DND-41 (cell line): ENCODE measurements at regions not wholly inside any gene's neighbourhood (a gene's known extent, or its start where the extent isn't known, plus 50 kb on each side); places are given as distances from the start of the nearest gene placed in this dataset.

Experiments used
- ATAC-seq: fragments of 200-7000 bp; cut with Tn5 transposase; 3 replicates; pipeline ENCODE4 v1.9.1; 2021; ENCODE audit warnings: low read depth; ENCODE audit not compliant: insufficient read depth
- DNase-seq: peaks from one replicate; pipeline ENCODE4 v3.0.0-alpha.2; 2020
- H2AFZ ChIP-seq: 2 replicates; pipeline ENCODE4 v1.6.0; 2012; ENCODE audit warnings: low read depth, low read length
- H3K27ac ChIP-seq: 2 replicates; pipeline ENCODE4 v1.5.1; 2012; ENCODE audit warnings: low read length, inconsistent platforms
- H3K27me3 ChIP-seq: fragments of 200-600 bp; sonication (generic); 2 replicates; pipeline ENCODE4 v1.6.0; 2012; ENCODE audit warnings: low read length, mild to moderate bottlenecking, inconsistent platforms; ENCODE audit not compliant: insufficient read depth, poor library complexity
- H3K36me3 ChIP-seq: 2 replicates; pipeline ENCODE4 v1.5.1; 2012; ENCODE audit warnings: low read length, inconsistent platforms; ENCODE audit not compliant: insufficient read depth
- H3K4me1 ChIP-seq: 2 replicates; pipeline ENCODE4 v1.5.1; 2012; ENCODE audit warnings: mild to moderate bottlenecking, low read length; ENCODE audit not compliant: insufficient read depth
- H3K4me2 ChIP-seq: 2 replicates; pipeline ENCODE4 v1.6.0; 2012; ENCODE audit warnings: mild to moderate bottlenecking, moderate library complexity, low read length, inconsistent platforms; ENCODE audit not compliant: insufficient read depth
- H3K4me3 ChIP-seq, 2 experiments: fragments of 200-600 bp in 1 of 2; shearing (Covaris generic) in 1 of 2; 2 replicates each; pipeline ENCODE4 v1.5.1; 2012 to 2016; ENCODE audit warnings: inconsistent platforms in 2 of 2, low read length in 2 of 2, mild to moderate bottlenecking in 2 of 2, low read depth in 1 of 2, moderate library complexity in 1 of 2
- H3K79me2 ChIP-seq: 2 replicates; pipeline ENCODE4 v1.6.0; 2012; ENCODE audit warnings: low read length, inconsistent platforms; ENCODE audit not compliant: insufficient read depth
- H3K9ac ChIP-seq: 2 replicates; pipeline ENCODE4 v1.6.0; 2012; ENCODE audit warnings: low read depth, mild to moderate bottlenecking, inconsistent platforms, low read length, moderate library complexity
- H3K9me3 ChIP-seq: 2 replicates; pipeline ENCODE4 v1.5.1; 2012; ENCODE audit warnings: low read length, moderate library complexity, mild to moderate bottlenecking, inconsistent platforms; ENCODE audit not compliant: insufficient read depth, severe bottlenecking
- H4K20me1 ChIP-seq: 2 replicates; pipeline ENCODE4 v1.6.0; 2012; ENCODE audit warnings: low read length; ENCODE audit not compliant: insufficient read depth
- EZH2 ChIP-seq: IDR thresholded peaks from 3 replicates; pipeline ENCODE4 v1.6.1; 2012; ENCODE audit warnings: borderline replicate concordance, low read depth, mild to moderate bottlenecking, moderate library complexity, low read length, inconsistent platforms; ENCODE audit not compliant: severe bottlenecking
- TF ChIP-seq, protein P1 (sequence below): IDR thresholded peaks from 2 replicates; pipeline ENCODE4 v1.5.1; 2012; ENCODE audit warnings: borderline replicate concordance, low read length, moderate library complexity, mild to moderate bottlenecking; ENCODE audit not compliant: poor library complexity, severe bottlenecking; ENCODE audit errors: extremely low read depth

DNA sequence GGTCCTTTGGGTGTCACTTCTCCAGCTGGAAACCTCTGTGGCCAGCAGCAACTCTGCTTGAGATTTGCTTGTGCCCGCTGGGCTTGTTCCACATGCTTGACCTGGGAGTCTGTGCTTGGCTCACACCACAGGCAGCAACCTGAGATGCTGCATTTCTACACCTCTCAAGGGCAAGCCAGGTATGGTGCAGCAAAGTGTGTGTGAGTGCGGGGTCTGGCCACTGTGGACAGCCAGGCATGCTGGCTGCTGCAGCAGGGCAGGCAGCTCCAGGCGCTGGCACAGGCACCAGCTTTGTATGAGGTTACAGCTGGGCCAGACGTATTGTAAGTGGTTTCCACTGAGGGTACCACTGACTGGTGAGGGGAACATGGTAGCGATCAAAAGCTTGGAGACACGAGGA lies 242.0 kb downstream of the PTGER3 start:
- ATAC-seq, result no peak
- no peak overlapping the region for H3K4me3 ChIP-seq

DNA sequence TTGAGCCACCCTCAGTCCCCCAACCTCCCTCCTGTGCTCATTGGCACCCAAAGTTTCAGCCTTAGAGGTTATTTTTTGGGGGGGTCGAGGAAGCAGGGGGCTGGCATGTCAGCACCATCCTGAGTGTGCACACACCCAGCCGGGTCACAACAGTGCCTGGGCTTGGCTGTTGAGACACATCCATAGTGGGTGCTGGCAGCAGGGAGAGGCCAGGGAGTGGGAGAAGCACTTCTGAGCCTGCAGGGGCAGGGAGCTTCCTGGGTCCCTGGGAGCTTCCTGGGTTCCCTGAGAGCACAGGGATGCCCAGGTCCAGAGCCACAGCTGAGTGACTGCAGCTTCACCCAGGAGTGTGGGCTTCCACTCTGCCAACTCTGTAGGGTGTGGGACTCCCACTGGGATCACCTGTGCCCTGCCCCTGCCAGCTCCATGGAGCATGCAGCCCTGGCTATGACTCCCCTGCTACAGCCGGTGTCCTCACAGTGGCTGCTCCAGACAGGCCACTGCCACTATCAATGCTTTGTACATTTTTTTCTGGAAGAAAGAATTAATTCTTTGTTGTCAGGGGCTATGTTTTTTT lies 240.4 kb downstream of the PTGER3 start:
- no peak overlapping the region for H3K4me2 ChIP-seq
- no peaks in the 10 kb centered on the region for H4K20me1 ChIP-seq
- ATAC-seq (no peak), DNase-seq (no peak)
- no peaks in the 10 kb centered on the region for H3K27me3 ChIP-seq
- H2AFZ ChIP-seq, result no peak overlapping the region
- H3K4me1 ChIP-seq, result no peaks in the 10 kb centered on the region
- H3K79me2 ChIP-seq, result no peaks in the 10 kb centered on the region
- no peak overlapping the region for H3K4me3 ChIP-seq
- no peak overlapping the region for H3K9ac ChIP-seq
- H3K27ac ChIP-seq, result no peak overlapping the region
- H3K9me3 ChIP-seq, result no peaks in the 10 kb centered on the region
- H3K36me3 ChIP-seq, result no peaks in the 10 kb centered on the region
- TF ChIP-seq EZH2, result no peak
- TF ChIP-seq, protein P1, sequence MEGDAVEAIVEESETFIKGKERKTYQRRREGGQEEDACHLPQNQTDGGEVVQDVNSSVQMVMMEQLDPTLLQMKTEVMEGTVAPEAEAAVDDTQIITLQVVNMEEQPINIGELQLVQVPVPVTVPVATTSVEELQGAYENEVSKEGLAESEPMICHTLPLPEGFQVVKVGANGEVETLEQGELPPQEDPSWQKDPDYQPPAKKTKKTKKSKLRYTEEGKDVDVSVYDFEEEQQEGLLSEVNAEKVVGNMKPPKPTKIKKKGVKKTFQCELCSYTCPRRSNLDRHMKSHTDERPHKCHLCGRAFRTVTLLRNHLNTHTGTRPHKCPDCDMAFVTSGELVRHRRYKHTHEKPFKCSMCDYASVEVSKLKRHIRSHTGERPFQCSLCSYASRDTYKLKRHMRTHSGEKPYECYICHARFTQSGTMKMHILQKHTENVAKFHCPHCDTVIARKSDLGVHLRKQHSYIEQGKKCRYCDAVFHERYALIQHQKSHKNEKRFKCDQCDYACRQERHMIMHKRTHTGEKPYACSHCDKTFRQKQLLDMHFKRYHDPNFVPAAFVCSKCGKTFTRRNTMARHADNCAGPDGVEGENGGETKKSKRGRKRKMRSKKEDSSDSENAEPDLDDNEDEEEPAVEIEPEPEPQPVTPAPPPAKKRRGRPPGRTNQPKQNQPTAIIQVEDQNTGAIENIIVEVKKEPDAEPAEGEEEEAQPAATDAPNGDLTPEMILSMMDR, result no peak

More for the DNA sequence above, 242.0 kb downstream of the PTGER3 start:
- H3K27me3 ChIP-seq, result no peaks in the 10 kb centered on the region
- no peak for DNase-seq
- H3K27ac ChIP-seq, result no peak overlapping the region
- H3K4me1 ChIP-seq, result no peaks in the 10 kb centered on the region
- H3K4me2 ChIP-seq, result no peak overlapping the region
- H3K36me3 ChIP-seq, result no peaks in the 10 kb centered on the region
- no peak overlapping the region for H3K9ac ChIP-seq
- no peaks in the 10 kb centered on the region for H4K20me1 ChIP-seq
- no peak for TF ChIP-seq EZH2
- TF ChIP-seq, protein P1, result no peak
- H3K79me2 ChIP-seq, result no peaks in the 10 kb centered on the region
- no peaks in the 10 kb centered on the region for H3K9me3 ChIP-seq
- H2AFZ ChIP-seq, result no peak overlapping the region

DNA sequence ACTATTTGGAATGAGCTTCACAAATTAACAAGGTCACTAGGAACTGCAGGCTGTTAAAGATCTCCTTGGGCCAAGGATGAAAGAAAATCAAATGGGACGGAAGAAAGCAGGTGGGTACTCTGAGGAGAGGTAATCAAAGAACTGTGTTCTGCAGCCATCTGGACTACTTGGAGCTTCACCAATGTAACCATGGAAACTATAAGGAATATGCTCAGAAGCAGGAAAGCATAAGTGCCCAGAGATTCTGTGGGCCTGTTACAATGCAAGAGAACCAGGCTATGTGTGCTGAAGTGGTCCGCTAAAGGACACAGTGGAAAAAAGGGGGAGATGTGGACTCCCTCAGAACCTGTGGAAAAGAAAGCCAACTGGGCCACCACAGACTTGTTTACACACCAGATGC lies 238.5 kb downstream of the PTGER3 start:
- ATAC-seq, result no peak
- Histone ChIP-seq H3K4me1 (no peaks in the 10 kb centered on the region), H3K36me3 (no peaks in the 10 kb centered on the region), H3K27me3 (no peaks in the 10 kb centered on the region), H3K9ac (no peak overlapping the region), H3K9me3 (no peaks in the 10 kb centered on the region), H3K4me2 (no peak overlapping the region), H3K4me3 (no peak overlapping the region), H4K20me1 (no peaks in the 10 kb centered on the region), H3K79me2 (no peaks in the 10 kb centered on the region), H3K27ac (no peak overlapping the region), H2AFZ (no peak overlapping the region)
- TF ChIP-seq, protein P1, result no peak
- TF ChIP-seq EZH2, result no peak
- no peak for DNase-seq

DNA sequence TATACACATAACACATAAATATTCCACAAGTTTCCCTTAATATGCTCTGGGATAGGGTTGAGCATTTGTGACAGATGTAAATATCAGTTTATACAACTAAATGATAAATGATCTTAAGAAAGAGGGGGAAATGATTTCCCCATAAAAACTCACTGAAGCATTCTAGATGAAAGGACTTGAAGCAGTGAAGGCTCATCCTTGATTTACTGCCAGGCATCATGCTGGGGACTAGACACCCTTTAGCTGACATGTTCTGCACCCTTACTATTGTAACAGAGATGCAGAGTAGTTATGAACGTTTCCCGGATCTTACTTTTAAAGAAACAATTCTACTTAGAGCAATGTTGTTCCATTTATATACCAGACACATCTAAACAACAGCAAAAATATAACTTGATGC lies 235.8 kb downstream of the PTGER3 start:
- Histone ChIP-seq H3K27ac (no peak overlapping the region), H3K27me3 (no peaks in the 10 kb centered on the region), H3K4me1 (no peaks in the 10 kb centered on the region), H3K9me3 (no peaks in the 10 kb centered on the region), H3K4me2 (no peak overlapping the region), H2AFZ (no peak overlapping the region), H3K9ac (no peak overlapping the region), H3K4me3 (no peak overlapping the region), H3K79me2 (no peaks in the 10 kb centered on the region), H3K36me3 (no peaks in the 10 kb centered on the region), H4K20me1 (no peaks in the 10 kb centered on the region)
- DNase-seq (no peak), ATAC-seq (no peak)
- TF ChIP-seq, protein P1, result no peak
- TF ChIP-seq EZH2, result no peak
